ENCODE measurements at regions not wholly inside any gene's neighbourhood (a gene's known extent, or its start where the extent isn't known, plus 50 kb on each side); places are given as distances from the start of the nearest gene placed in this dataset.
"Not testable (repeated sequence)": the region's sequence is repeated elsewhere in the genome, so short reads cannot be mapped to it uniquely, and the experiment has no call there.

- no peaks in the 10 kb centered on the region for H3K27me3 ChIP-seq
- H3K4me1 ChIP-seq = no peaks in the 10 kb centered on the region
- no peak overlapping the region for H3K4me3 ChIP-seq (ENCODE audit: low read depth, low read length)
- no peak for TF ChIP-seq CTCF (IDR thresholded peaks at IDR 0.05; ENCODE audit: low read depth, low read length)
- H3K9me3 ChIP-seq = no peaks in the 10 kb centered on the region; the same call in 1 of the 2 replicates
- no peaks in the 10 kb centered on the region for H3K36me3 ChIP-seq
- no peak for DNase-seq
Measured at GRCh38 chr17:83189044-83190003, 109.9 kb downstream of the METRNL start.

GRCh38 chr17:83190004-83190385 lies 110.6 kb downstream of the METRNL start:
- no peak for DNase-seq
- H3K9me3 ChIP-seq = no peaks in the 10 kb centered on the region; the same call in 1 of the 2 replicates
- TF ChIP-seq CTCF (IDR thresholded peaks at IDR 0.05; ENCODE audit: low read depth, low read length) = no peak
- H3K4me1 ChIP-seq = no peaks in the 10 kb centered on the region
- no peak overlapping the region for H3K4me3 ChIP-seq (ENCODE audit: low read depth, low read length)
- no peaks in the 10 kb centered on the region for H3K36me3 ChIP-seq
- no peaks in the 10 kb centered on the region for H3K27me3 ChIP-seq

DNA sequence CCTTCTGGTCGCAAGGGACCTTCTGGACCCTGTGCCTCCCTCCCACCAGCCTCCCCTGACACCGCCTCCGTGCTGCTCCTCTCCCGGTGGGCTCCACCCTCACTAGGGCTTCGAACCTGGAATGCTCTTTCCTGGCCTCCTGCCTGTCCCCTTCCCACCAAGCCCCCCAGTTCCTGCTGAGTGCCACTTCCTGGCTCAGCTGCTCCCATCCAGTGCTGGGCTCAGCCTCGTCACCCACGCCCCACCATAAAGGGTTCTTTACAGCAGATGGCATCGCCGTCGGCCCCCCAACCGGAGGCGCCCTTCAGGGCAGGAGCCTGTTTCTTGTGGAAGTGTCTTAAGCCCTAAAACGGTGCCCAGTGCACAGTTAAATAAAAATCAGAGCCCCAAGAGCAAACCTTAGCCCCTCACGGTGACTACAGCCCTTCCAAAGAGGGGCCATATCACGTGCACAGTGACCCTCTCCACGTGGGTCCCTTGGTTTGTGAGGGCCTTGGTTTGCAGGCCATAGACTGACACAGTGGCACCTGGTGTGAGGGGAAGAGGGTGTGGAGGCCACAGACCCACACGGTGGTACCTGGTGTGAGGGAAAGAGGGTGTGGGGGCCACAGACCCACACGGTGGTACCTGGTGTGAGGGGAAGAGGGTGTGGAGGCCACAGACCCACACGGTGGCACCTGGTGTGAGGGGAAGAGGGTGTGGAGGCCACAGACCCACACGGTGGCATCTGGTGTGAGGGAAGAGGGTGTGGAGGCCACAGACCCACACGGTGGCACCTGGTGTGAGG lies 111.4 kb downstream of the METRNL start:
- H3K9me3 ChIP-seq = no peaks in the 10 kb centered on the region; the same call in 1 of the 2 replicates
- H3K27me3 ChIP-seq = no peaks in the 10 kb centered on the region
- TF ChIP-seq CTCF (IDR thresholded peaks at IDR 0.05; ENCODE audit: low read depth, low read length) = no peak
- H3K36me3 ChIP-seq = no peaks in the 10 kb centered on the region
- H3K4me3 ChIP-seq (ENCODE audit: low read depth, low read length) = no peak overlapping the region
- no peak for DNase-seq
- H3K4me1 ChIP-seq = no peaks in the 10 kb centered on the region

- Histone ChIP-seq H3K27me3 (no peaks in the 10 kb centered on the region), H3K4me3 (ENCODE audit: low read depth, low read length) (no peak overlapping the region), H3K4me1 (no peaks in the 10 kb centered on the region), H3K9me3 (no peaks in the 10 kb centered on the region; the same call in 1 of the 2 replicates), H3K36me3 (no peaks in the 10 kb centered on the region)
- TF ChIP-seq CTCF (IDR thresholded peaks at IDR 0.05; ENCODE audit: low read depth, low read length) = no peak
- DNase-seq = no peak
Measured at GRCh38 chr17:83191388-83192160, 112.2 kb downstream of the METRNL start.

GRCh38 chr17:83192161-83192788 lies 112.9 kb downstream of the METRNL start:
- H3K36me3 ChIP-seq = no peaks in the 10 kb centered on the region
- H3K4me3 ChIP-seq (ENCODE audit: low read depth, low read length) = no peak overlapping the region
- TF ChIP-seq CTCF (IDR thresholded peaks at IDR 0.05; ENCODE audit: low read depth, low read length) = no peak
- H3K27me3 ChIP-seq = no peaks in the 10 kb centered on the region
- no peaks in the 10 kb centered on the region; the same call in 1 of the 2 replicates for H3K9me3 ChIP-seq
- no peaks in the 10 kb centered on the region for H3K4me1 ChIP-seq
- DNase-seq = no peak

- not testable (repeated sequence) for H3K4me1 ChIP-seq; H3K36me3 ChIP-seq; DNase-seq; H3K9me3 ChIP-seq; H3K27me3 ChIP-seq; H3K4me3 ChIP-seq (ENCODE audit: low read depth, low read length)
Measured at GRCh38 chr17:83192789-83193335, 113.5 kb downstream of the METRNL start.
